ENCODE measurements at regions not wholly inside any gene's neighbourhood (a gene's known extent, or its start where the extent isn't known, plus 50 kb on each side); places are given as distances from the start of the nearest gene placed in this dataset.

GRCh38 chr15:93203036-93203435 lies 114.0 kb upstream of the RGMA start:
- Histone ChIP-seq H3K4me3 (ENCODE audit: low read depth, low read length) (no peak overlapping the region), H3K36me3 (no peaks in the 10 kb centered on the region), H3K9me3 (ENCODE audit: severe bottlenecking) (no peaks in the 10 kb centered on the region), H3K27me3 (ENCODE audit: insufficient read depth, low read depth, severe bottlenecking) (peaks cover 90% of the 10 kb centered on the region), H3K27ac (no peak overlapping the region)
- TF ChIP-seq CTCF (IDR thresholded peaks at IDR 0.05; ENCODE audit: low read depth, low read length): no peak
- no peak for DNase-seq

GRCh38 chr15:93202405-93202804 lies 113.4 kb upstream of the RGMA start:
- H3K27ac ChIP-seq: no peak overlapping the region
- H3K36me3 ChIP-seq: no peaks in the 10 kb centered on the region
- no peak for TF ChIP-seq CTCF (IDR thresholded peaks at IDR 0.05; ENCODE audit: low read depth, low read length)
- H3K27me3 ChIP-seq (ENCODE audit: insufficient read depth, low read depth, severe bottlenecking): peaks cover 92% of the 10 kb centered on the region
- no peaks in the 10 kb centered on the region for H3K9me3 ChIP-seq (ENCODE audit: severe bottlenecking)
- DNase-seq: no peak
- H3K4me3 ChIP-seq (ENCODE audit: low read depth, low read length): no peak overlapping the region

- Histone ChIP-seq H3K9me3 (ENCODE audit: severe bottlenecking) (no peaks in the 10 kb centered on the region), H3K27ac (no peak overlapping the region), H3K36me3 (no peaks in the 10 kb centered on the region), H3K27me3 (ENCODE audit: insufficient read depth, low read depth, severe bottlenecking) (peaks cover 91% of the 10 kb centered on the region), H3K4me3 (ENCODE audit: low read depth, low read length) (no peak overlapping the region)
- no peak for TF ChIP-seq CTCF (IDR thresholded peaks at IDR 0.05; ENCODE audit: low read depth, low read length)
- DNase-seq: no peak
Measured at GRCh38 chr15:93201940-93202339, 112.9 kb upstream of the RGMA start.

GRCh38 chr15:93200837-93201226 lies 111.8 kb upstream of the RGMA start:
- TF ChIP-seq CTCF (IDR thresholded peaks at IDR 0.05; ENCODE audit: low read depth, low read length): no peak
- Histone ChIP-seq H3K9me3 (ENCODE audit: severe bottlenecking) (no peaks in the 10 kb centered on the region), H3K27me3 (ENCODE audit: insufficient read depth, low read depth, severe bottlenecking) (peaks cover 86% of the 10 kb centered on the region), H3K27ac (no peak overlapping the region), H3K4me3 (ENCODE audit: low read depth, low read length) (no peak overlapping the region), H3K36me3 (no peaks in the 10 kb centered on the region)
- no peak for DNase-seq

- no peaks in the 10 kb centered on the region for H3K9me3 ChIP-seq (ENCODE audit: severe bottlenecking)
- no peak for TF ChIP-seq CTCF (IDR thresholded peaks at IDR 0.05; ENCODE audit: low read depth, low read length)
- DNase-seq: no peak
- no peak overlapping the region for H3K4me3 ChIP-seq (ENCODE audit: low read depth, low read length)
- H3K27me3 ChIP-seq (ENCODE audit: insufficient read depth, low read depth, severe bottlenecking): peaks cover 88% of the 10 kb centered on the region
- H3K36me3 ChIP-seq: no peaks in the 10 kb centered on the region
- no peak overlapping the region for H3K27ac ChIP-seq
Measured at GRCh38 chr15:93200081-93200836, 111.2 kb upstream of the RGMA start.

GRCh38 chr15:93196135-93196670 lies 107.2 kb upstream of the RGMA start:
- H3K9me3 ChIP-seq (ENCODE audit: severe bottlenecking): no peaks in the 10 kb centered on the region

More at GRCh38 chr15:93196135-93196670, 107.2 kb upstream of the RGMA start:
- no peak for TF ChIP-seq CTCF (IDR thresholded peaks at IDR 0.05; ENCODE audit: low read depth, low read length)
- no peak overlapping the region for H3K27ac ChIP-seq
- no peaks in the 10 kb centered on the region for H3K36me3 ChIP-seq
- H3K27me3 ChIP-seq (ENCODE audit: insufficient read depth, low read depth, severe bottlenecking): peaks cover 83% of the 10 kb centered on the region
- no peak for DNase-seq
- no peak overlapping the region for H3K4me3 ChIP-seq (ENCODE audit: low read depth, low read length)
